Urothelium cell line (cell line): ENCODE measurements at regions not wholly inside any gene's neighbourhood (a gene's known extent, or its start where the extent isn't known, plus 50 kb on each side); places are given as distances from the start of the nearest gene placed in this dataset.
"Not testable (repeated sequence)": the region's sequence is repeated elsewhere in the genome, so short reads cannot be mapped to it uniquely, and the experiment has no call there.

Source experiments
- DNase-seq: peaks from one replicate; pipeline ENCODE4 v3.0.0; 2011; ENCODE audit warnings: low spot score, mixed read lengths
- FAIRE-seq: peaks from 2 replicates; lab custom pipeline; 2011; peaks lifted over from hg19 to GRCh38; lab: Jason Lieb, UNC

GRCh38 chr17:22405080-22405479, 712.8 kb downstream of the KCNJ18 start:
- not testable (repeated sequence) for DNase-seq, FAIRE-seq

- DNase-seq (no peak), FAIRE-seq (no peak)
Measured at GRCh38 chr17:22409160-22409751, 716.9 kb downstream of the KCNJ18 start.

GRCh38 chr17:22410136-22410535, 717.8 kb downstream of the KCNJ18 start:
- FAIRE-seq (no peak), DNase-seq (no peak)

GRCh38 chr17:22411185-22411784, 719.0 kb downstream of the KCNJ18 start:
- FAIRE-seq, result no peak

GRCh38 chr17:22435231-22435974, 743.1 kb downstream of the KCNJ18 start:
- DNase-seq (peak; percentile 68), FAIRE-seq (no peak)

More at GRCh38 chr17:22411185-22411784, 719.0 kb downstream of the KCNJ18 start:
- DNase-seq, result peak; percentile 48

GRCh38 chr17:22441776-22442175, 749.5 kb downstream of the KCNJ18 start:
- DNase-seq (no peak), FAIRE-seq (no peak)

GRCh38 chr17:22443061-22443460, 750.7 kb downstream of the KCNJ18 start:
- FAIRE-seq (no peak), DNase-seq (no peak)

GRCh38 chr17:22453181-22453580, 760.9 kb downstream of the KCNJ18 start:
- FAIRE-seq (no peak), DNase-seq (no peak)

GRCh38 chr17:22454070-22454999, 762.0 kb downstream of the KCNJ18 start:
- peak; percentile 40 for DNase-seq
- peak; percentile 52 for FAIRE-seq

- FAIRE-seq, result no peak
- no peak for DNase-seq
Measured at GRCh38 chr17:22459331-22459952, 767.1 kb downstream of the KCNJ18 start.

- FAIRE-seq, result no peak
- no peak for DNase-seq
Measured at GRCh38 chr17:22459953-22460350, 767.6 kb downstream of the KCNJ18 start.

GRCh38 chr17:22460461-22461063, 768.2 kb downstream of the KCNJ18 start:
- DNase-seq (no peak), FAIRE-seq (no peak)

GRCh38 chr17:22461460-22462145, 769.3 kb downstream of the KCNJ18 start:
- FAIRE-seq (no peak), DNase-seq (no peak)

GRCh38 chr17:22462461-22462860, 770.1 kb downstream of the KCNJ18 start:
- FAIRE-seq (no peak), DNase-seq (no peak)

- DNase-seq, result no peak
- FAIRE-seq, result peak; percentile 69
Measured at GRCh38 chr17:22463110-22463850, 771.0 kb downstream of the KCNJ18 start.

GRCh38 chr17:22464041-22464440, 771.7 kb downstream of the KCNJ18 start:
- no peak for FAIRE-seq
- DNase-seq, result no peak

- peak; percentile 63 for FAIRE-seq
- no peak for DNase-seq
Measured at GRCh38 chr17:22467720-22468119, 775.4 kb downstream of the KCNJ18 start.

GRCh38 chr17:22469101-22469880, 777.0 kb downstream of the KCNJ18 start:
- DNase-seq, result no peak
- no peak for FAIRE-seq
